T-helper 1 cell treated with Interleukin-12 subunit alpha and Interleukin-12 subunit beta and Interleukin-4 antibody, amounts not matched to agents 30 μg/mL and 1 μg/mL, for 36 hours (primary cell): ENCODE measurements at regions not wholly inside any gene's neighbourhood (a gene's known extent, or its start where the extent isn't known, plus 50 kb on each side); places are given as distances from the start of the nearest gene placed in this dataset.

Source experiments
- H3K27ac Mint-ChIP-seq: one replicate; pipeline ENCODE4 v1.8.0; 2021; ENCODE audit warnings: mild to moderate bottlenecking, mixed read lengths
- H3K27me3 Mint-ChIP-seq: one replicate; pipeline ENCODE4 v1.8.0; 2021; ENCODE audit warnings: low read depth, mixed read lengths
- H3K36me3 Mint-ChIP-seq: one replicate; pipeline ENCODE4 v1.8.0; 2021; ENCODE audit warnings: low read depth, mixed read lengths
- H3K4me1 Mint-ChIP-seq: one replicate; pipeline ENCODE4 v1.8.0; 2021; ENCODE audit warnings: low read depth, mixed read lengths
- H3K4me3 Mint-ChIP-seq: one replicate; pipeline ENCODE4 v1.8.0; 2021; ENCODE audit warnings: mild to moderate bottlenecking, moderate library complexity, mixed read lengths
- H3K9me3 Mint-ChIP-seq: one replicate; pipeline ENCODE4 v1.8.0; 2021; ENCODE audit warnings: mixed read lengths

DNA sequence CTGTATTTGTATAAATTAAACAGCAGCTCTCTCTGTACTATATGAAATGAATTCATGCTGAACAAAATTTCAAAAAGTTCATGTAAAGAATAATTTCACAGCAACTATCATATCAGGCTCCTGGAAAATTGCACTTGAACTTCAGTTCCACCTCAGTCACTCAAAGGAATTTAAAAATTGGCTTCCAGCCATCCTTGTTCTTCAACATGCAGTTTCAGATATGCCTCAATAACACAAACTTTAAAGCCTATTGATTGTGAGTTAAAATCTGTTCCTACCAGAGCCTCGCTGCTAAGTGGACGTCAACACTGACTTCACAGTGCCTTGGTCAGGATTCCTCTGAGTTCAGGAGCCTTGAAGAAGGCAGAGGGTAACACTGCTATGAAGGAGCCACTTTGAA, 418.7 kb upstream of the WWC1 start:
- Mint-ChIP-seq H3K36me3 (no peaks in the 10 kb centered on the region), H3K4me1 (no peaks in the 10 kb centered on the region), H3K4me3 (no peak overlapping the region), H3K27ac (no peak overlapping the region), H3K27me3 (no peaks in the 10 kb centered on the region), H3K9me3 (peaks cover 11% of the 10 kb centered on the region)

DNA sequence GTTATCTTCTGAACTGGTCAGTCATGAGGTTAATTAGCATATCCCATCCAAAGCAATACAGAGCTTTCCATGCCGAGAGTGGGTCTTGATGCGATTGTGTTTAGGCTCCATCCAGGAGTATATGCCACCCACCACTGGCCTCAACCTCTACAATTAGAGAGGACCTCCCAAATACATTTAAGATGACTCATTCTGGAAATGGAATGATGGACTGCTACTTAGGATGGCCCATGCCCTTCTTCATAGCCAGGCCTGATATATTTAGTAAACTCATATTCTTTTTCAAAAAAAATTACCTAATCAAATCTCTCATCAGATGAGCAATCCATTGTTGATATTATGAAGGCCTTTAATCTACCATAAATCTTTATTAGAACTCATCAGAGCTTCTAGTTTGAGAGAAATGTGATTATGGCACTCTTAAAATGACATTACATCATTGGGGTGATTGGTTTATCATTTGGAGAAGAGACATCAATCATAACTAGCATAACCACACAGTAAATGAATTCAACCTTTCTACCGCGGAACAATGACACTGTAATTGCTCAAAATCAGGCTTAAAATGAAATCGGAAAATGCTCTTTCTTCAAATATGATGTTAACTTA, 414.2 kb upstream of the WWC1 start:
- peaks cover 11% of the 10 kb centered on the region for H3K9me3 Mint-ChIP-seq
- no peaks in the 10 kb centered on the region for H3K36me3 Mint-ChIP-seq
- no peaks in the 10 kb centered on the region for H3K4me1 Mint-ChIP-seq
- no peaks in the 10 kb centered on the region for H3K27me3 Mint-ChIP-seq
- H3K4me3 Mint-ChIP-seq = no peak overlapping the region
- no peak overlapping the region for H3K27ac Mint-ChIP-seq

DNA sequence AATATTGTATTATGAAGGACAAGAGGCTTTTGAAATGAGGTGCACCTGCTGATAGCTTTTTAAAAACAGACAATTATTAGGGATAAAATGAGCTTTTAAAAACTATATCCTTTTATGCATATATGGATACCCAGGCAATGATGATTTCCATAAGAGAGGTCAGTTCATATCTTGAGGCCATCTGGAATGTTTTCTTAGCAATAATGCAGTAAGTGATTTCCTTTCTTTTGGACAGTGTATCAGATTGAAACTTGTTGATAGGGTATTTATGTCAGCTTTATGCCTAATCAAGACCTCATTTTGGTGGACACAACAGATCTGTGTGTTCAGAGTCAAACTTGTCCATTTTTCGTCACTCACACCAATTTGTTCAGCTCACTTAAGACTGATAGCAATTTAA, 413.5 kb upstream of the WWC1 start:
- Mint-ChIP-seq H3K27ac (no peak overlapping the region), H3K9me3 (peaks cover 11% of the 10 kb centered on the region), H3K4me3 (no peak overlapping the region), H3K36me3 (no peaks in the 10 kb centered on the region), H3K4me1 (no peaks in the 10 kb centered on the region), H3K27me3 (no peaks in the 10 kb centered on the region)

DNA sequence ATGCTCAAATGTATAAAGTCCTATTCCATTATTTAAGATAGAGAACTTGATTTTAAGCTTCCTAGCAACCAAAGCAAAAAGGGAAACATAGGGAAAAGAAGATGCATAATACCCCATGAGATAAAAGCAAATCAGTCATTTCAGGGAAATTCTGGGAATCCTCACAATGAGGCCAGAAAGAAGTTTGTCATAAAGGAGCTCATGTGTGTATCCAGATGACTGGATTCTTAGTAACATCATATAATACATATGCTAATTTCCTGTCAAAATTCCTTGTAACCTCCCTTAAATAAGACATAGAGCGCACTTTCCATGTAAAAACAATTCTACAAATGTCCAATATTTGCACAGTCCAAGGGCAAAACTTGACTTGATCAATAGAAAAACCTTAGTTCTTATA, 411.0 kb upstream of the WWC1 start:
- no peak overlapping the region for H3K4me3 Mint-ChIP-seq
- no peak overlapping the region for H3K27ac Mint-ChIP-seq
- H3K9me3 Mint-ChIP-seq = peaks cover 8% of the 10 kb centered on the region
- H3K36me3 Mint-ChIP-seq = no peaks in the 10 kb centered on the region
- H3K27me3 Mint-ChIP-seq = no peaks in the 10 kb centered on the region
- H3K4me1 Mint-ChIP-seq = no peaks in the 10 kb centered on the region

DNA sequence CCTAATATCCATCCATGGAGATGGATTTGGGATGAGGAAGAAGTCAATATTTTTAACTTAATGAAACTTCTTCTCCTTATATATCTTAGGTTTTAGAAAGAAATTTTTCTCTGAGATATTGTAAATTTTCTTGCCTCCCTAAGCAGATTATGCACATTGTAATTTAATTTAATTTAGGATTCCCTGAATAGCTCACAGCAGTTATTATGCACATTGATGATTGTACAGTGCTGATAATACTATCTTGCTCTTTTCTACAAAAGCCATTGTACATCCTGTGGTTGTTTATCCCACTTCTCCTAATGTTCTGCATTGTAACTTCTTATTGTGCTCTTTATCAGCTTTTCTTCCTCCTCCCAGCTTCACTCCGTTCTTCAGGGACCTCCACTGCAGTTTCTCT, 410.4 kb upstream of the WWC1 start:
- H3K9me3 Mint-ChIP-seq = peaks cover 6% of the 10 kb centered on the region
- H3K27me3 Mint-ChIP-seq = no peaks in the 10 kb centered on the region
- no peak overlapping the region for H3K4me3 Mint-ChIP-seq
- no peak overlapping the region for H3K27ac Mint-ChIP-seq
- H3K36me3 Mint-ChIP-seq = no peaks in the 10 kb centered on the region
- H3K4me1 Mint-ChIP-seq = no peaks in the 10 kb centered on the region

DNA sequence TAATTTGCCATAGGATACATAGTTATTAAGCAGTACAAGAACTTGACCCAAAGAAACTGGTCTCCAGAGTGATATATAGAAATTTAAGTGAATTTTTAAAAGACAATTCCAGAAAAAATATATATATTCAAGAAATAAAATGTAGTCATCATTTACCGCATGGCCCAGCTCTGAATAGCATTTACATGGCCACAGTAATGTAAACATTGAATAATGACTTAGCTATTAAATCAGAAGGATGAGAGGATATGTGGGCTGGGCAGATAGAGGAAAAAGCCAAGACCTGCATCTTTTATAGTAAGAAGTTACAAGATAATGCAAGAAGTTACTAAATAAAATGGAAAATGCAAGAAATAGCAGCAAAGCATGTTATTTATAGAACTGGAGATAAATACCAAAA, 405.2 kb upstream of the WWC1 start:
- no peak overlapping the region for H3K27ac Mint-ChIP-seq
- no peaks in the 10 kb centered on the region for H3K36me3 Mint-ChIP-seq
- no peak overlapping the region for H3K4me3 Mint-ChIP-seq
- H3K4me1 Mint-ChIP-seq = no peaks in the 10 kb centered on the region
- H3K9me3 Mint-ChIP-seq = peaks cover 3% of the 10 kb centered on the region
- H3K27me3 Mint-ChIP-seq = no peaks in the 10 kb centered on the region

DNA sequence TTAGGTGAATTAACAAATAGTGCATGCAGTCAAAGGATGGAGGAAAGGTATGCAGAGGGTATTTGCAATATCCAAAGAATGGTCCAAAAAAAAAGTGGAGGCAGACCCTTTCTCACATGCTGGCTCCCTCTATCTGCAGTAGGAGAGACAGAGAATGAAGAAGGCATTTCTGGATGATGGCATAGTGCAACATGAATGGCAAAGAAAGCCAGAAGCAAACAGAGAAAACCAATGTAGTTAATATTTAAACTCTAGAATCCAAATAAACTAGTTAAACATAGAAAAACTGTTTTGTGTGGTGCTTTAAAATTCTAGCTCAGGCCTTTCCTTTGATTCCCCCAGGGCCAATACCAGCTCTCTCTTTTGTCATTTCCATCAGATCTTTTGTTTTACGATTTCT, 403.1 kb upstream of the WWC1 start:
- Mint-ChIP-seq H3K36me3 (no peaks in the 10 kb centered on the region), H3K4me3 (no peak overlapping the region), H3K4me1 (no peaks in the 10 kb centered on the region), H3K27me3 (no peaks in the 10 kb centered on the region), H3K27ac (no peak overlapping the region), H3K9me3 (no peaks in the 10 kb centered on the region)

DNA sequence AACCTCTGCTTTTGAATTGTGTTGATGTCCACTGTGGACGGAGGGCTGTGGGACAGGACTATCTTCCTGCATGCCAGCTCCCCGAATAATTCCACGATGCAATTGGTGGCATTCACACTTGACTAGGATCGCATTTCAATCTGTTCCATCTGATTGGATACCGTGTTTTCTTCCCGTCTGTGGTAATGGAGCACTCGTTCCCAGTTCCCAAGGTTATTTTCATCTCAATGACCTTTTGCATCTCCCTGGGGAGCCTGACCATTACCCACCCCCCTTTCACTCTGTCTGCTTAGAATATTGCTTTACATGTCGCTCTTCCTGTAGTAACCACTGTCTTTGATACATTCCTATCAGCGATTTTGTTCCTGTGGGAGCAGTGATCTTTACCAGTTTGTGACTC, 402.2 kb upstream of the WWC1 start:
- Mint-ChIP-seq H3K36me3 (no peaks in the 10 kb centered on the region), H3K4me1 (no peaks in the 10 kb centered on the region), H3K4me3 (no peak overlapping the region), H3K27me3 (no peaks in the 10 kb centered on the region), H3K9me3 (no peaks in the 10 kb centered on the region), H3K27ac (no peak overlapping the region)

DNA sequence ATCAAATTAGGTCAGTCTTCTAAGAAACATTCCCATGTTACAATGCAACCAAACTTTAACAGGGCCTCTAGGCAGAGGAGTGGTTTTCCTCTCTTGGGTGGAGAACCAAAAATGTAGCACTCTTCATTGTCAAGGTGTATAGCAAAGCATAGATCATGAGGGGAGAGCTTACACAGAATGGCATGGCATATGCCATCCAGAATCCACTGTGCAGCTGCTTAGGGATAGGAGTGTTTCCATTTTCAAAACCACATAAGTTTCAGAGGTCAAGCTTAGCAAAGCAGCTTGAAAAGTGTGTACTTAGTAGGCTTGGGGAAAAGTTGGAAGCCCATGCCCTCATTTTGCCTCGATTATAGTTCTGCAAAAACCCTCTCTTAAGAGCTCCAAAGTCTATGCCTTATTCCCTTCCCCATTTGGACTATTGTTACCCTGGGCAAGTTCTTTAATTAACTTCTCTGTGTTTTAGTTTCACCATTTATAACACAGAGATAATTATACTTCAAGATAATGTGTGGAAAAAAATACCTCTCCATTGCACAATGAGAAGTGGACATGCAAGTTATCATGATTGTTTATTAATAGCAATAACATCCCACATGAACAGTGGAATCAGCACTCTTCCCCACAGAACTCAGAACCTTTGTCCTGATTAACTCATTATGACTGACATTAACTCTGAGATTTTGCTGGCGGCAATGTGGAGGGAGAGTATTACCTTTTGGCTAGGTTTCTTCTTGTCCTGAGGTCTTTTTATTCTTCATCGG, 398.9 kb upstream of the WWC1 start:
- Mint-ChIP-seq H3K36me3 (no peaks in the 10 kb centered on the region), H3K4me1 (no peaks in the 10 kb centered on the region), H3K27ac (no peak overlapping the region), H3K9me3 (no peaks in the 10 kb centered on the region), H3K4me3 (no peak overlapping the region), H3K27me3 (no peaks in the 10 kb centered on the region)

DNA sequence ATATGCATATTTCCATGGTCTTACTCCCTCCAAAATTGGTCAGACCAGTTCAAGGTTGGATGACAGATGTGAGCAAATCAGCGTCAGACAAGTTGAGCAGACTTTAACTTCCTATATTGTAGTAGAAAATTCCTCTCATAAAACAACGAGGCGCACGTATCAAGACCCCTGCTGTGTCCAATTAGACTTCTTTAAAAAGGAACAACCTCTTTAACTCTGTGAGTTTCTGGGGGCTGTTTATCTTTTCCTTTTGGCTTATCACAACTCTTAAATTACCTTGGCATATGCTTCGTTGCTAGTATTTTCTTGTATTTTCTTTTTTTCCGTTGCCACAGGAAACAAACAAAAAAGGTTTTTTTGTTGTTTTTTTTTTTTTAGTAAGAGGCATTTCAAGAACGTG, 398.2 kb upstream of the WWC1 start:
- Mint-ChIP-seq H3K9me3 (no peaks in the 10 kb centered on the region), H3K27me3 (no peaks in the 10 kb centered on the region), H3K4me1 (no peaks in the 10 kb centered on the region), H3K36me3 (no peaks in the 10 kb centered on the region), H3K27ac (no peak overlapping the region), H3K4me3 (no peak overlapping the region)

DNA sequence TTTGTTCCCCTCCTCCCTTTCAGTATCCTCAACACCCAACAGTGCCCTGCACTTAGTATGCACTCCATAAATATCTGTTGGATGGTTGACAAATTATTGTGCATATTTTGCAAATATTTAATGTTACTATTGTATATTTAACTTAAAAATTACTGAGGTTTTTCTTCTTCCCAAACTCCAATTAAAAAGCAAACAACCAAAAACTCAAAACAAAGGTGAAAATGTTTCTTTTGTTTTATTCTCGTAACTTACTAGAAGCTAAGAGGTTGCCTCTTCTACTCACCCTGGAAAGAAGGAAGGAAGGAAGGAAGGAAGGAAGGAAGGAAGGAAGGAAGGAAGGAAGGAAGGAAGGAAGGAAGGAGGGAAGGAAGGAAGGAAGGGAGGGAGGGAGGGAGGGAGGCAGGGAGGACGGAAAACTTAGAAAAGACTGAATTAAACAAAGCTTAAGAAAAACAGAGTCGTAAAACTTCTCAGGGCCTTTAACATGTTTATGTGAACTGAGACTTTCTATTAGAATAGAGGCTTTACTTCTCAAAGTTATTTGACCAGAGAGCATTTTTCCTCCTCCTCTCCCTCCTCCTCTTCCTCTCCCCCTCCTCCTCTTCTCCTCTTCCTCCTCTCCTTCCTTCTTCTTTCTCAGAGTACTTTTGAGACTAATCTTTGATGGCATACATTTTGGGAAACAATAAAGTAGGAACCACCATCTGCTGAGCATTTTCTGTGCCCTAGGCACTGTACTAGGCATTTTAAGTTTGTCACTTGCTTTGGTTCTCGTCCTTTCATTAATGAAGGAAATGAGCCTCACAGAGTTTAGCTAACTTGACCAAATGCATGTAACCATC, 396.6 kb upstream of the WWC1 start:
- no peaks in the 10 kb centered on the region for H3K4me1 Mint-ChIP-seq
- no peak overlapping the region for H3K4me3 Mint-ChIP-seq
- no peaks in the 10 kb centered on the region for H3K27me3 Mint-ChIP-seq
- H3K27ac Mint-ChIP-seq = no peak overlapping the region
- H3K9me3 Mint-ChIP-seq = no peaks in the 10 kb centered on the region
- no peaks in the 10 kb centered on the region for H3K36me3 Mint-ChIP-seq

DNA sequence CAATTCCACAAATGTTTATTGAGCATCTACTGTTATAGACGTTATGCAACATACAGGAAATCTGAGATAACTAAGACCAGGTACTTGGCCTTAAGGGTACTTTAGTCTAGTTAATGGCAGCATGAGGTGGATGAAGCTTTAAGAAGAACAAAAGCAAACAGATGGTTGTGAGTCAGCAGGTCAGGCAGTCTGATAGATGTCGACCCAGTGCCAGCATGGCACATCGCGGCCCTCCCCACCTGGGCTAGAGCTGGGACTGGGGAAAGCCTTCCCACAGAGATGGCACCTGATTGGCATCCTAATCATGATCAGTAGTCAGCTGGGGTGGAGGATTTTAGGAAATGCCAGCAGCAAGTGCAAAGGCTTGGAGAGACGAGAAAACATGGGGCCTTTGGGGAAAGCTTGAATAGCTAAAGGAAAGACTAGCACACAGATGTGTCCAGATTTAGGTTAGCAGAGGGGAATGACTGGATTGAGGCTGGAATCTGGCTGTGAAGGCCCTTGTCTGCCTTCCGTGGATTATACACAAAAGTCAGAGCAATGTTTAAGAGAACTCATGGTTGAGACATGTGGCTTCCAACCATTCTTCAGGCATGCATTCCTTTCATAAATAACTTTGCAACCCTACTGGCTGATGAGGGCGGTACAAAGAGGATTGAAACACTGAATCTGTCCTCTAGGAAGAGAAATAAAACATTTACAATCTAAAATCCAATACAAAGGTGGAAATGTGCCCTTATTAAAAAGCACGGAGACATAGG, 395.4 kb upstream of the WWC1 start:
- Mint-ChIP-seq H3K27me3 (no peaks in the 10 kb centered on the region), H3K36me3 (no peaks in the 10 kb centered on the region), H3K9me3 (no peaks in the 10 kb centered on the region), H3K4me1 (no peaks in the 10 kb centered on the region), H3K27ac (no peak overlapping the region), H3K4me3 (no peak overlapping the region)

DNA sequence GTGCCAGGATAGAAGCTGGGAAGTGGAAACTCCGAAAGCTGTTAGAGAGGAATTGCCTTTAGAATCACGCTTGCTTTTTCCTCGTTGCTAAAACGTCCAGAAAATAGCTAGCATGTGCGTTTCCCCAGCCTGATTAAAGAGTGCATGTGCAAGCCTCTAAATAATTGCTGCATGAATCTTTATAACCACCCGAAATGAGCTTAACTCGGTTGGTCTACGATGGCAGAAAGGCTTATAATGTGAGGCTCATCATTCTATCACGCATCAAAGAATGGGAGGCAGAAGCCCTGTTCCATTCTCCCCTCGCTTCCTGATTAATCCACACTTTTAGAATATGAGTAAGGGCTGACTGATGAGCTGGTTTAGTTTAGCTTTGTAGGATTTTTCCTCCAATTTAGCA, 394.6 kb upstream of the WWC1 start:
- H3K36me3 Mint-ChIP-seq = no peaks in the 10 kb centered on the region
- no peak overlapping the region for H3K4me3 Mint-ChIP-seq
- H3K4me1 Mint-ChIP-seq = no peaks in the 10 kb centered on the region
- no peaks in the 10 kb centered on the region for H3K27me3 Mint-ChIP-seq
- H3K27ac Mint-ChIP-seq = no peak overlapping the region
- no peaks in the 10 kb centered on the region for H3K9me3 Mint-ChIP-seq

DNA sequence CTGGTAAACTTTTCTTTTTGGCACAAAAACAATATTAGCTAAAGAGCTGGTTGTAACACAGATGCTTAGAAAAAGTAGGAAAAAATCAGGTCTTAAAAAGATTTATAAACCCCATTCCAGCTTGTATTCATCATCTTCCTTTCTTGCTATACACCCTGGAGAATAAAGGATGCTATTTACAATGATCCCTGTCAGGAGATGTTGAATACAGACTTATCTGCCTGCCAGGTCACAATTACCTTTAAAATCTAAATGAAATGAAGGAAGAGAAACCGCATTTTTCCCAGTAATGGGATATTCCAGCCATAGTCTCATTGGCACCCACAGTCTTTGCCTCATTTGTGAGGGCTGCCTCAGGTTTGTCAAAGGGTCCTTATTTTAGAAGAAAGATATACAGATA, 394.1 kb upstream of the WWC1 start:
- H3K27ac Mint-ChIP-seq = no peak overlapping the region
- no peaks in the 10 kb centered on the region for H3K27me3 Mint-ChIP-seq
- H3K9me3 Mint-ChIP-seq = no peaks in the 10 kb centered on the region
- no peaks in the 10 kb centered on the region for H3K4me1 Mint-ChIP-seq
- no peak overlapping the region for H3K4me3 Mint-ChIP-seq
- no peaks in the 10 kb centered on the region for H3K36me3 Mint-ChIP-seq
